Fibroblast of skin of right biceps (primary cell): ENCODE measurements at regions not wholly inside any gene's neighbourhood (a gene's known extent, or its start where the extent isn't known, plus 50 kb on each side); places are given as distances from the start of the nearest gene placed in this dataset.
"Not testable (repeated sequence)": the region's sequence is repeated elsewhere in the genome, so short reads cannot be mapped to it uniquely, and the experiment has no call there.

Experiments
- DNase-seq: peaks from one replicate; pipeline ENCODE4 v3.0.0-alpha.2; 2013

GRCh38 chr2:89834306-89834705 is 1142.8 kb downstream of the RPIA start:
- no peak for DNase-seq

GRCh38 chr2:89836326-89836725 is 1144.9 kb downstream of the RPIA start:
- DNase-seq = peak; percentile 24

GRCh38 chr2:89837962-89838625 is 1146.6 kb downstream of the RPIA start:
- no peak for DNase-seq

GRCh38 chr2:89840175-89840574 is 1148.7 kb downstream of the RPIA start:
- not testable (repeated sequence) for DNase-seq

GRCh38 chr2:89840781-89841475 is 1149.5 kb downstream of the RPIA start:
- DNase-seq = not testable (repeated sequence)

GRCh38 chr2:89841476-89841840 is 1150.0 kb downstream of the RPIA start:
- DNase-seq = no peak

- DNase-seq = no peak
Measured at GRCh38 chr2:89842180-89842908, 1150.9 kb downstream of the RPIA start.

GRCh38 chr2:89844221-89844943 is 1152.9 kb downstream of the RPIA start:
- DNase-seq = no peak

GRCh38 chr2:89845532-89845931 is 1154.1 kb downstream of the RPIA start:
- DNase-seq = no peak

- DNase-seq = no peak
Measured at GRCh38 chr2:89848114-89848513, 1156.6 kb downstream of the RPIA start.

GRCh38 chr2:89848763-89849368 is 1157.4 kb downstream of the RPIA start:
- DNase-seq = no peak

- DNase-seq = no peak
Measured at GRCh38 chr2:89849731-89850130, 1158.3 kb downstream of the RPIA start.

- DNase-seq = no peak
Measured at GRCh38 chr2:89850481-89850880, 1159.0 kb downstream of the RPIA start.

- no peak for DNase-seq
Measured at GRCh38 chr2:89850881-89851582, 1159.6 kb downstream of the RPIA start.

- no peak for DNase-seq
Measured at GRCh38 chr2:89851583-89851905, 1160.1 kb downstream of the RPIA start.

GRCh38 chr2:89853427-89853826 is 1162.0 kb downstream of the RPIA start:
- DNase-seq = not testable (repeated sequence)

GRCh38 chr2:89855752-89856151 is 1164.3 kb downstream of the RPIA start:
- DNase-seq = not testable (repeated sequence)

- not testable (repeated sequence) for DNase-seq
Measured at GRCh38 chr2:89856305-89856704, 1164.8 kb downstream of the RPIA start.

- not testable (repeated sequence) for DNase-seq
Measured at GRCh38 chr2:89862164-89862563, 1170.7 kb downstream of the RPIA start.

- DNase-seq = not testable (repeated sequence)
Measured at GRCh38 chr2:89863209-89863608, 1171.7 kb downstream of the RPIA start.

- DNase-seq = not testable (repeated sequence)
Measured at GRCh38 chr2:89874810-89875595, 1183.5 kb downstream of the RPIA start.
